LNCaP clone FGC (cell line): ENCODE measurements at regions not wholly inside any gene's neighbourhood (a gene's known extent, or its start where the extent isn't known, plus 50 kb on each side); places are given as distances from the start of the nearest gene placed in this dataset.

ENCODE experiments used
- DNase-seq: peaks from one replicate; pipeline ENCODE4 v3.0.0-alpha.2; 2011; ENCODE audit warnings: low read depth
- H3K4me3 ChIP-seq: 2 replicates; pipeline ENCODE4 v1.5.1; 2011; ENCODE audit warnings: mild to moderate bottlenecking, low read depth, low read length, control low read depth
- TF ChIP-seq, protein P1 (sequence below): IDR thresholded peaks from 2 replicates; pipeline ENCODE4 v1.5.1; 2012; ENCODE audit warnings: mild to moderate bottlenecking; ENCODE audit not compliant: control insufficient read depth, insufficient read depth; ENCODE audit errors: extremely low read depth

DNA sequence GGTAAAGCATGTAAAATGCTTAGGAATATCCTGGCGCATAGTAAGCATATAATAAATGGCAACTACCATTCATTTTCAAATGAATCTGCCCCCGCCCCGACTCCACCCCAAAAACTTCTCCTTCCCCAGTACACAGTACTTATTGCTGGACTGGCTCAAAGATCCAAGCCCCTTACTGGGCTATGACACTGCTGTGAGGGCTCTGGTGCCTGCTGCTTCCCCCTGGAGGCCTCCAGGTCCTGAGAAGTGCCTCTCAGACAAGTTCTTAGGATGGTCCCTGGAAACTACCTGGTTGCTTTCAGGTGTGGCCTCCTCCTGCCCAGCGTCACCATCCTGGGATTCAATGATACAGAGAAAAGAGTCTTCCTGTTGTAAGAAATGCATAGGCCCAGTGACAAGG lies 190.6 kb upstream of the NTM start:
- no peak overlapping the region for H3K4me3 ChIP-seq
- TF ChIP-seq, protein P1, sequence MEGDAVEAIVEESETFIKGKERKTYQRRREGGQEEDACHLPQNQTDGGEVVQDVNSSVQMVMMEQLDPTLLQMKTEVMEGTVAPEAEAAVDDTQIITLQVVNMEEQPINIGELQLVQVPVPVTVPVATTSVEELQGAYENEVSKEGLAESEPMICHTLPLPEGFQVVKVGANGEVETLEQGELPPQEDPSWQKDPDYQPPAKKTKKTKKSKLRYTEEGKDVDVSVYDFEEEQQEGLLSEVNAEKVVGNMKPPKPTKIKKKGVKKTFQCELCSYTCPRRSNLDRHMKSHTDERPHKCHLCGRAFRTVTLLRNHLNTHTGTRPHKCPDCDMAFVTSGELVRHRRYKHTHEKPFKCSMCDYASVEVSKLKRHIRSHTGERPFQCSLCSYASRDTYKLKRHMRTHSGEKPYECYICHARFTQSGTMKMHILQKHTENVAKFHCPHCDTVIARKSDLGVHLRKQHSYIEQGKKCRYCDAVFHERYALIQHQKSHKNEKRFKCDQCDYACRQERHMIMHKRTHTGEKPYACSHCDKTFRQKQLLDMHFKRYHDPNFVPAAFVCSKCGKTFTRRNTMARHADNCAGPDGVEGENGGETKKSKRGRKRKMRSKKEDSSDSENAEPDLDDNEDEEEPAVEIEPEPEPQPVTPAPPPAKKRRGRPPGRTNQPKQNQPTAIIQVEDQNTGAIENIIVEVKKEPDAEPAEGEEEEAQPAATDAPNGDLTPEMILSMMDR: no peak
- no peak for DNase-seq

DNA sequence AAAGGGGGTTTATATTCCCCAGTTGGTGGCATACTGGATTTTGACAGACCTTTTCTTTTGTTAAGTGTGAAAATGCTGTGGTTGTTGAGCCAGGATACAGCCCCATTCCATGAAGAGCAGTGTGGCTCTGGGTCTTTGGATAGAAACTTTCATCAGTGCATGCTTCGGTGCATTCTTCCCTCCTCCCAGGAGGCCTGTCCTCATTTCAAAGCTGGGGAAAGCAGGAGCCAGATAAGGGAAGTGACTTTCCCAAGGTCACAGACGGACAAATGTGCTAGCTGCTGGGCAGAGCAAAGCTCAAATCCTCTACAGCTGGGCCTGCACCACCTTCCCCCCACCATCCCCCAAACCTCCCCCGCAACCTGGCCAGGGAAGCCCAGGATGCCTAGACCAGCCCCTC lies 184.5 kb upstream of the NTM start:
- no peak overlapping the region for H3K4me3 ChIP-seq
- DNase-seq: no peak
- TF ChIP-seq, protein P1: no peak

DNA sequence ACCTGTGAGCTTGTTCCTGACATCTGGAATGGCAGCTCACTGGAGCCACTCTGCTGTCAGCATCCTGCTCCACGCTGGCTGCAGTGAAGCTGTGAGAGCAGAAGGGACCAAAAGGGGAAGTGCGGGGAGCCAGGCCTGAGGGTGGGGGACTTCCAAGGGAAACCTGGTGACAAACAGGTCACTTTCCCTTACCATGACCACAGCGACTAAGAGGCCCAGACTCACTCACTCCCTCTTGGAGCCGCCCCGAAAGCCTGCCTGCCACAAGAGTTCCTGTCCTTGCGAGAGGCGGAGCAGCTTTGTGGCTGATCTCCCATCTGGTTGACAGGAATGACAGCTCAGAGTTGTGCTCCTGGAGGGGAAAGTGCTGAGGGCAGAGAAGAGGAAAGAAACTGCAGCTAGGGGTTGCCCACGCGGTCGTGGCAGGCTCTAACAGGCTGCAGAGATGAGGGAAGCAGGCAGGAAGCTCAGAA lies 183.8 kb upstream of the NTM start:
- TF ChIP-seq, protein P1: no peak
- H3K4me3 ChIP-seq: no peak overlapping the region
- no peak for DNase-seq

DNA sequence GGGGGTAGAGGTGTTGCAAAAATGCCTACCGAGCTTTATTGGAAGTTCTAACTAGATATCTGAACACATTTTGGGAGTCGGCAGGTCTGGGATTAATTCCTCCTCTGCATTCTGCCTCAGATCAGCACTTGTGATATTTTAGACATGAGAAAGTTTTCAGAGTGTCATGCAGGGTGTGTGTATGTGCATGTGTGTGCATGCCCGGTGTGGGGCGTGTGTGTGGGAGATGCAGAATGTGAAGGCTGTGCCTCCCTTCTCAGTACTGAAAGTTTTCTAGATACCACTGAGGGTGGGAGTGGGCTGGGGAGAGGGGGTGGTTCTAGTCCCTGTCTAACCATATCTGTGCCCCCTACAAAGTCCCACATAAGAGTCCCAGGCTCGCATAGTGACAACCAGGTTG lies 180.0 kb upstream of the NTM start:
- TF ChIP-seq, protein P1: no peak
- DNase-seq: no peak
- no peak overlapping the region for H3K4me3 ChIP-seq

DNA sequence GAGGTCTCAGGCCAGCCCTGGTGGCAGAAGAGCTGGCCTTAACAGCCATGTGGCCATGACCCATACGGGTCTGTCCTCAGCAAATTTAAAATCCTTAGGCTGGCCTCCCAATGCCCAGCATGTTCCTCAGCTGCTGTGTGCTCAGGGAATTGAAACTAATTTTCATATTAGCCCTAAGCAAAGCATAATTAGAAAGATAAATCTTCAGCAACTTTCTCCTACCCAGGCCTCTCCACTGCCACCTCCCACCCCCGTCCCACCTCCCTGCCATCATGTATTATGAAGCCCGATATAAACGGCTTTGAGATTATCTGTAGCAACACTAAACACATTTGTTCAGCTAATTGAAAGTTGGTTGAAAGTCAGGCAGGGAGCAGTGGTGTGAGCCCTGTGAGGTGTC lies 178.8 kb upstream of the NTM start:
- DNase-seq: no peak
- no peak overlapping the region for H3K4me3 ChIP-seq
- TF ChIP-seq, protein P1: no peak

DNA sequence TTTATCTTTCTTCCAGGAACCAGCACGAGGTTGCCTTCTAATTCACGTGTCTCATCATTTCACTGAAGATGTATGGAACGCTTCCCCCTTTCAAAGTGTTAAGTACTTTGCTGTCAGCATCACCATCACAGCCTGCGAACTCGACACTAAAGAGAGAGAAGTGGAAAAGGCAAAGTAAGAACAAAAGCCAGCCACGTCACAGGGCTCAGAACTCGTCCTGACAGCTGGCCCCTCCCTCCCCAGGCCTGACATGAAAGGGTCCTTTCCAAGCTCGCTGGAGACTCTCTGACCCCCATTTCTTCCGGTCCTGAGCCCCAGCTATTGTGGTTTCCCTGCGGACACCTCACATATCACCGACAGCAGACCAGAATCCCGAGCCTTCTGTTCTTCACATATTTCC lies 177.8 kb upstream of the NTM start:
- TF ChIP-seq, protein P1: no peak
- no peak for DNase-seq
- H3K4me3 ChIP-seq: no peak overlapping the region

DNA sequence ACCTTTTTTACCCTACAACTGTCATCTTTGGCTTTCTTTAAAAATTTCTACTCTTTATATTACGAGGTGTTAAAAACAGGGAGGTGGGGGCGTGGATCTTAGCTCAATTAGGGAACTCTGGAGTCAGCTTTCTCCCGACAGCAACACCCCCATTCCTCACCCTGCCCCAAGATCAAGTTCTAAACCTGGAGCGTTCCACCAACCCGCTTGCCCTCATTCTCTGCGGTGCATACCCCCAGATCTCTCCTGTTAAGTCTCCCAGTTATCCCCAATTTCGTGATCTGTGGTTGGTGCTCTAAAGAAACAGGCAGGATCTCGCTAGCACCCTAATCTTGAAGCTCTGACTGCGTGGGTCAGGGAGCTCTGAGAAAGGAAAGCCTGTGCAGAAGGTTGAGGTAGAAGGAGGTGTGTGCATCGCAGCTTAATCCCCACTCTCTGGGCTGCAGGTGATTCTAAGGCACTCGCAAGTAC lies 177.3 kb upstream of the NTM start:
- DNase-seq: no peak
- H3K4me3 ChIP-seq: no peak overlapping the region
- TF ChIP-seq, protein P1: no peak
